ENCODE measurements at regions not wholly inside any gene's neighbourhood (a gene's known extent, or its start where the extent isn't known, plus 50 kb on each side); places are given as distances from the start of the nearest gene placed in this dataset.

- TF ChIP-seq TCF12 (IDR thresholded peaks at IDR 0.05; ENCODE audit: low read depth), result no peak
These were observed 94.1 kb upstream of the PCBD1 start for GRCh38 chr10:70982443-70982842.

- no peak for TF ChIP-seq RAD21 (IDR thresholded peaks at IDR 0.05; ENCODE audit: low read depth)
- TF ChIP-seq TEAD4 (IDR thresholded peaks at IDR 0.05), result no peak
- TF ChIP-seq NFIC (IDR thresholded peaks at IDR 0.05), result no peak
These were observed 96.8 kb upstream of the PCBD1 start for GRCh38 chr10:70984986-70985722.

- TF ChIP-seq ZBTB7A (IDR thresholded peaks at IDR 0.05; ENCODE audit: low read depth), result no peak
- TF ChIP-seq EGR1 (IDR thresholded peaks at IDR 0.05), result no peak
- TF ChIP-seq EP300 (IDR thresholded peaks at IDR 0.05; ENCODE audit: borderline replicate concordance), result no peak
- TF ChIP-seq TAF1 (IDR thresholded peaks at IDR 0.05; ENCODE audit: low read depth), result no peak
- TF ChIP-seq FOXM1 (IDR thresholded peaks at IDR 0.05; ENCODE audit: borderline replicate concordance, low read depth), result no peak
- TF ChIP-seq RAD21 (IDR thresholded peaks at IDR 0.05; ENCODE audit: low read depth), result no peak
- TF ChIP-seq YY1 (IDR thresholded peaks at IDR 0.05; ENCODE audit: low read depth), result no peak
- no peak for TF ChIP-seq REST (IDR thresholded peaks at IDR 0.05; ENCODE audit: low read depth)
- no peak for TF ChIP-seq USF1 (IDR thresholded peaks at IDR 0.05)
- TF ChIP-seq NFIC (IDR thresholded peaks at IDR 0.05), result no peak
- no peak for TF ChIP-seq CREB1 (IDR thresholded peaks at IDR 0.05; ENCODE audit: low read depth)
- no peak for TF ChIP-seq CEBPB (IDR thresholded peaks at IDR 0.05)
- TF ChIP-seq TEAD4 (IDR thresholded peaks at IDR 0.05), result no peak
- no peak for TF ChIP-seq MAX (IDR thresholded peaks at IDR 0.05)
- no peak for TF ChIP-seq TCF12 (IDR thresholded peaks at IDR 0.05; ENCODE audit: low read depth)
These were observed 97.7 kb upstream of the PCBD1 start for GRCh38 chr10:70985824-70986622.

GRCh38 chr10:70986623-70986950 lies 98.2 kb upstream of the PCBD1 start:
- no peak for TF ChIP-seq CEBPB (IDR thresholded peaks at IDR 0.05)
- no peak for TF ChIP-seq REST (IDR thresholded peaks at IDR 0.05; ENCODE audit: low read depth)
- no peak for TF ChIP-seq NFIC (IDR thresholded peaks at IDR 0.05)
- TF ChIP-seq MAX (IDR thresholded peaks at IDR 0.05), result no peak
- TF ChIP-seq EP300 (IDR thresholded peaks at IDR 0.05; ENCODE audit: borderline replicate concordance), result no peak
- TF ChIP-seq YY1 (IDR thresholded peaks at IDR 0.05; ENCODE audit: low read depth), result no peak

GRCh38 chr10:70987396-70988130 lies 99.2 kb upstream of the PCBD1 start:
- no peak for TF ChIP-seq TAF1 (IDR thresholded peaks at IDR 0.05; ENCODE audit: low read depth)
- TF ChIP-seq TEAD4 (IDR thresholded peaks at IDR 0.05), result no peak

GRCh38 chr10:70990681-70991080 lies 102.3 kb upstream of the PCBD1 start:
- TF ChIP-seq MAX (IDR thresholded peaks at IDR 0.05) (no peak), REST (IDR thresholded peaks at IDR 0.05; ENCODE audit: low read depth) (no peak), CEBPB (IDR thresholded peaks at IDR 0.05) (no peak), ZBTB7A (IDR thresholded peaks at IDR 0.05; ENCODE audit: low read depth) (no peak), FOXM1 (IDR thresholded peaks at IDR 0.05; ENCODE audit: borderline replicate concordance, low read depth) (no peak), USF1 (IDR thresholded peaks at IDR 0.05) (no peak), TCF12 (IDR thresholded peaks at IDR 0.05; ENCODE audit: low read depth) (no peak), RAD21 (IDR thresholded peaks at IDR 0.05; ENCODE audit: low read depth) (no peak), CREB1 (IDR thresholded peaks at IDR 0.05; ENCODE audit: low read depth) (no peak), TEAD4 (IDR thresholded peaks at IDR 0.05) (no peak), NFIC (IDR thresholded peaks at IDR 0.05) (no peak)

Data from Ishikawa (cell line).